ENCODE measurements at regions not wholly inside any gene's neighbourhood (a gene's known extent, or its start where the extent isn't known, plus 50 kb on each side); places are given as distances from the start of the nearest gene placed in this dataset.

GRCh38 chr7:116347151-116347832 lies 137.0 kb downstream of the TES start:
- in situ Hi-C loops (cut with MboI) (no loop called here), intact Hi-C loops (cut with micrococcal nuclease) (no loop called here)
- Histone ChIP-seq H3K9me3 (replicated peaks; ENCODE audit: control insufficient read depth, insufficient read depth, low read depth, low read length) (no peaks in the 10 kb centered on the region), H3K79me2 (ENCODE audit: control insufficient read depth, insufficient read depth, low read length) (no peaks in the 10 kb centered on the region), H3K36me3 (ENCODE audit: control insufficient read depth, insufficient read depth, low read length) (no peaks in the 10 kb centered on the region), H2AFZ (ENCODE audit: low read depth, low read length) (no peak overlapping the region), H4K20me1 (replicated peaks; ENCODE audit: control insufficient read depth, insufficient read depth, low read length) (no peaks in the 10 kb centered on the region), H3K9ac (ENCODE audit: insufficient read depth in 1 of 2, low read depth in 2 of 2, low read length in 2 of 2) (no peak overlapping the region), H3K27me3 (ENCODE audit: control insufficient read depth in 2 of 2, insufficient read depth in 2 of 2, low read length in 2 of 2) (no peaks in the 10 kb centered on the region), H3K4me1 (replicated peaks in 1 of 2; ENCODE audit: control insufficient read depth in 2 of 2, insufficient read depth in 2 of 2, low read length in 2 of 2) (no peaks in the 10 kb centered on the region), H3K9me1 (ENCODE audit: control insufficient read depth, insufficient read depth, low read length) (no peaks in the 10 kb centered on the region), H3K4me3 (no peak overlapping the region), H3K4me2 (ENCODE audit: insufficient read depth, low read length) (no peak overlapping the region), H3K27ac (ENCODE audit: extremely low read depth, low read depth, low read length) (no peak overlapping the region)
- WGBS (ENCODE audit: insufficient coverage, low coverage, missing lambda C conversion rate) = 4% methylated on average over 3 of the region's 3 CpGs
- TF ChIP-seq ETV5 (CRISPR knock-in tag; IDR thresholded peaks at IDR 0.05; ENCODE audit: low read depth) = no peak
- TF ChIP-seq BACH1 (tag; IDR thresholded peaks at IDR 0.05) = no peak
- TF ChIP-seq HDAC8 (tag; IDR thresholded peaks at IDR 0.05) = no peak
- no peak for TF ChIP-seq MAFG (tag; conservative IDR thresholded peaks at IDR 0.05)
- no peak for TF ChIP-seq TAL1 (IDR thresholded peaks at IDR 0.05)
- no peak for TF ChIP-seq ZBTB12 (CRISPR knock-in tag; IDR thresholded peaks at IDR 0.05)
- TF ChIP-seq SRSF1 (IDR thresholded peaks at IDR 0.05; ENCODE audit: low read depth, low read length) = no peak
- no peak for TF ChIP-seq SETDB1 (IDR thresholded peaks at IDR 0.05; ENCODE audit: low read length)
- no peak for TF ChIP-seq ZNF224 (CRISPR knock-in tag; IDR thresholded peaks at IDR 0.05)
- peak; percentile 29; the same call in 1 of the 2 replicates for TF ChIP-seq ZNF512 (tag; IDR thresholded peaks at IDR 0.05)
- TF ChIP-seq USF2 (CRISPR knock-in tag; IDR thresholded peaks at IDR 0.05) = no peak
- peak; percentile 92; the same call in 1 of the 2 replicates for TF ChIP-seq ZNF124 (CRISPR knock-in tag; IDR thresholded peaks at IDR 0.05)
- BruUV-seq (replicated peaks) = no TSS peak
- ChIA-PET POLR2A (no interaction called here), CTCF (ENCODE audit: low intra/inter-chr PET ratio) (no interaction called here)
- FAIRE-seq = no peak
- DNase-seq (ENCODE audit: extremely low read depth in 1 of 4, low spot score in 3 of 4) = no peak
- ATAC-seq = no peak

Measured in K562 (cell line).